PFSK-1 (cell line): ENCODE measurements at regions not wholly inside any gene's neighbourhood (a gene's known extent, or its start where the extent isn't known, plus 50 kb on each side); places are given as distances from the start of the nearest gene placed in this dataset.

Experiments used
- FOXP2 ChIP-seq: optimal IDR thresholded peaks from 2 replicates; pipeline ENCODE3; 2011; ENCODE audit warnings: borderline replicate concordance, control low read depth, inconsistent platforms; ENCODE audit not compliant: insufficient read depth; ENCODE audit errors: extremely low read length, extremely low read depth
- POLR2AphosphoS5 ChIP-seq: IDR thresholded peaks from 2 replicates; pipeline ENCODE4 v1.6.1; 2012; ENCODE audit warnings: low read depth, mild to moderate bottlenecking, control low read depth, low read length, moderate library complexity
- REST ChIP-seq, 2 experiments: IDR thresholded peaks; 2 replicates each; pipeline versions ENCODE4 v1.6.1 to v1.8.0; 2011 to 2012; ENCODE audit warnings: low read depth in 2 of 2, low read length in 2 of 2, control low read depth in 1 of 2, inconsistent platforms in 1 of 2, mild to moderate bottlenecking in 1 of 2, moderate library complexity in 1 of 2; ENCODE audit not compliant: insufficient read depth in 1 of 2
- SIN3A ChIP-seq: IDR thresholded peaks from 2 replicates; pipeline ENCODE4 v1.6.1; 2012; ENCODE audit warnings: mild to moderate bottlenecking, low read length, moderate library complexity, borderline replicate concordance; ENCODE audit not compliant: insufficient read depth
- TAF1 ChIP-seq: IDR thresholded peaks from 2 replicates; pipeline ENCODE4 v1.6.1; 2012; ENCODE audit warnings: low read length, control low read depth, borderline replicate concordance; ENCODE audit not compliant: insufficient read depth

GRCh38 chr4:112073181-112073580 lies 72.1 kb upstream of the FAM241A start:
- no peak for TF ChIP-seq POLR2AphosphoS5
- TF ChIP-seq FOXP2 = no peak
- TF ChIP-seq SIN3A = no peak
- no peak for TF ChIP-seq REST (IDR thresholded peaks at IDR 0.05; ENCODE audit: insufficient read depth in 1 of 2, low read depth in 2 of 2, low read length in 2 of 2)
- TF ChIP-seq TAF1 = no peak

- TF ChIP-seq TAF1 = no peak
- no peak for TF ChIP-seq REST (IDR thresholded peaks at IDR 0.05; ENCODE audit: insufficient read depth in 1 of 2, low read depth in 2 of 2, low read length in 2 of 2)
- no peak for TF ChIP-seq FOXP2
- no peak for TF ChIP-seq POLR2AphosphoS5
- no peak for TF ChIP-seq SIN3A
These were observed 70.0 kb upstream of the FAM241A start for GRCh38 chr4:112075129-112075753.

GRCh38 chr4:112075906-112076305 lies 69.3 kb upstream of the FAM241A start:
- no peak for TF ChIP-seq FOXP2
- no peak for TF ChIP-seq TAF1
- TF ChIP-seq SIN3A = no peak
- no peak for TF ChIP-seq REST (IDR thresholded peaks at IDR 0.05; ENCODE audit: insufficient read depth in 1 of 2, low read depth in 2 of 2, low read length in 2 of 2)
- TF ChIP-seq POLR2AphosphoS5 = no peak

- TF ChIP-seq POLR2AphosphoS5 (no peak), FOXP2 (no peak), REST (IDR thresholded peaks at IDR 0.05; ENCODE audit: insufficient read depth in 1 of 2, low read depth in 2 of 2, low read length in 2 of 2) (no peak), TAF1 (no peak), SIN3A (no peak)
These were observed 68.2 kb upstream of the FAM241A start for GRCh38 chr4:112076919-112077608.
